Stimulated activated CD8-positive, alpha-beta memory T cell treated with anti-CD3 and anti-CD28 coated beads, Interleukin-7, amount 100 ng/mL, for 48 hours (primary cell): ENCODE measurements at regions not wholly inside any gene's neighbourhood (a gene's known extent, or its start where the extent isn't known, plus 50 kb on each side); places are given as distances from the start of the nearest gene placed in this dataset.

ENCODE experiments used
- DNase-seq, 2 donors: peaks; one replicate each; pipeline ENCODE4 v3.0.0-alpha.2; 2020; ENCODE audit warnings: low read depth in 1 of 2; ENCODE audit errors: extremely low read depth in 1 of 2

DNA sequence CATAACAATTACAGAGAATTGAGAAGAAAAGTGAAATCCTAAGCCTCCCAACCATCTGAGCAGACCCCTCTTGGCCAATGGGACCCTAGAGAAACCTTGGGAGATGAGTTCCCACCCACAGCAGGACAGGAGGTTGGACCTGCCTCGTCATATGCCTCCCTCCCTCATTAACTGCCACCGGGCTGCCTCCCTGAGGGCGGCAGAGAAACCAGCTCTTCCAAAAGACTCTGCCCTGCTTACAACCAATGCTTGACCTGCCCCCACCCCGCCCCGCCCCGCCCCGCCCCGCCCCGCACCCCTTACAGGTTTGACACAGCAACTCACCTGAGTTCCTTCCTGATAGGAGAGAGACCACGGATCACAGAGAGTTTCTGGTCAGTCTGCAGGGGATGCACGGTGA is 86.1 kb downstream of the ADRA2C start:
- DNase-seq: no peak

DNA sequence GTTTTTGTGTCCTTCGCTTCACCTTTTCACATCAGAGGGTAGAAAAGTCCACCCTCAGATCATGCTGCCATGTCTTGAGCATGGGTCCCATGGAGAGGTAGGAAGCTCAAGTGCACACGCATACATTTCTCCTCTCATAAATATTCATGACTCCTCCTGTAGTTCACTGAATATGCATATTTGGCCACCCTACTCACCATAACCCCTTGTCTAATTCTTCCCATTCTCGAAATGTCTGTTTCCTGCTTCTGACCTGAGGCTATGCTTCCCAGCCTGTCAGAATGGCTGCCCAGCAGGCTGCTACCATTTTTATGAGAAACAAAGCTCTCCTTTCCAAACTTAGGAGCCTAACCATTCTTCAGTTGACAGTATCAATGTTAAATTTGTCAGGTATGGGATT is 86.5 kb downstream of the ADRA2C start:
- no peak for DNase-seq

DNA sequence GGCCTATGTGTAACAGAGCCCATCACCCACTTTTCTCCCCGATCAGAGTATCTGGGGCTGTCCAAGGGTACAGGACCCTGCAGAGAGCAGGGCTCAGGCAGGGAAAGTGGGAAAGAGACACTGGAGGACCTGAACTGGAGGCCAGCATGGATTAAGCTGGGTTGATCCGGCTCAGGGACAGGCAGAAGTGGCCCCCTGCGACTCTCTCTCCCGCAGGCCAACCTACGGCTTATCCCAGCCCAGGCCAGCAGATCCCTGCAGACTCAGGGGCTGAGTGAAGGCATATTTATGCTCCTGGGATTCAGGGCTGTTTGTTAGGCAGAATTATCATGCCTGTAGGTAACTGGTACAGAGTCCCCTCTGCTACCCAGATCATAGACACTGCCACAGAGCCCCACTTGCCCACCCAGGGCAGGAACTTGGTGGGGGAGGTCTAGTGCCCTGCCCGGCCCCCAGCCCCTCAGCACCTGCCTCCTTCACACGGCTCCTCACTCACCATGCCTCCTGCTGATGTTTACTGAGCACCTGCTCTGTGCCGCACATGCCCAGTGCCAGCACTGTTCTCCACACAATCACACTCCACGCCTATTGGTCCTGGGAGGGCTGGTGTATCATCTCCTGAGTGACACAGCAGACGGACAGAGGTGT is 87.3 kb downstream of the ADRA2C start:
- no peak for DNase-seq

DNA sequence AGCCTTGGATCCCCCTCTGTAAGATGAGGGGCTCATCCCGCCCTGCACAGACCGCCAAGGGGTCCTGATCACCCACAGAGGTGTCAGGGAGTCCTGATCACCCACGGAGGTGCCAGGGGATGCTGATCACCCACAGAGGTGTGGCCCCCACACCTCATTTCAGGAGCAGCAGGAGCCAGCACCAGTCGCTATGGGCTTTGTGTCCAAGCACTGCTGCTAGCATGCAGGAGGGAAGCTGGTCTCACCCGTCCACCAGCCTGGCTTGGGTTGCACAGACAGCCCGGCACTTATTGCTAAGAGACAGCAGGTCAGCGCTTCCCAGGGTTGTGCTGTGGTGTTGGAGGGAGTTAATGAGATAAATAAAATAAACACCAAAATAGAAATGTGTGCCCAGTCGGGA is 88.5 kb downstream of the ADRA2C start:
- DNase-seq: no peak

DNA sequence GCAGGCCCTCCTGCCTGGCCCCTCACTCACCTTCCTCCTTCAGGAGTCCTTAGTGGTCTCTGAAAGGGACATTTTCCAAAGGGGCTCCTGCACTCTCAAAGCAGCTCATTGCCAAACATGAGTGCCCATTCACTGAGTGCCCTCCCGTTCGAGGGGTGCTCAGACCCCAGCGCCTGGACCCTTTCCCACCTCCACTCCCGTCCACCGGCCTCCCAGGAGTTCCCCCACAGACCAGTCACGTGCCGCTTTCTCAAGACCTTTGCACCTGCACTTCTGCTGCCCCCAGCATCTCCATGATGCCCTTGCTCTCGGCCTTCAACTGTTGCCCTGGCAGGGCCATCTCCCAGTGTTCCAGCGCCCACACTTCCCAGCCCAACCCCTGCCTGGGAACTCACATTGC is 89.5 kb downstream of the ADRA2C start:
- no peak for DNase-seq

DNA sequence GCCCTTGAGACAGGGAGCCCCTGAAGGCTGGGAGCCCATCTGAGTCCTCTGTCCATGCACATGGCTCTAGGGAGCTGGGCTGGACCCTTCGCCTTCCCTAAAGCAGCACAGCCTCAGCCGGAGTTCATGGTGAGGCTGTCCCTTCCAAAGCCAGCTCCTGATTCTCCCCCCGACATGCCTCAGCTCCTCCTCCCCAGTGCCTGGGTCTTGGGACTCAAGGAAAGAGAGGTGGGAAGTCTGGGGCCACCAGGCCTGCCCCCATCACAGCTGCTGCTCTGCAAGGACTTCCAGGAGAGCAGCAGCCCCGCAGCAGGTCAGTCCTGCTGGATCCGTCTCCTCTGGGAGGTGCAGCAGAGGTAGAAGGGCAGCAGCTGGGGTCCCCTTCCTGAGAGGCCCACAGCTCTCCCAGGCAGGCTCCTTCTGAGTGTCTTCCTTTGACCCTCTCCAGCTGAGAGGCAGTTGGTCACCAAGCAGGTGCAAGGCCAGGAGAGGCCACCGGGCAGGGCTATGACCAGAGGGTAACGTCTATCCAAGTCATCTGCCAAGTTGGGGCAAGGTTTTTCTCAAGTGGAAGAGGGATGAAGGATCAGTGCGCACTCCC is 90.5 kb downstream of the ADRA2C start:
- DNase-seq: no peak

DNA sequence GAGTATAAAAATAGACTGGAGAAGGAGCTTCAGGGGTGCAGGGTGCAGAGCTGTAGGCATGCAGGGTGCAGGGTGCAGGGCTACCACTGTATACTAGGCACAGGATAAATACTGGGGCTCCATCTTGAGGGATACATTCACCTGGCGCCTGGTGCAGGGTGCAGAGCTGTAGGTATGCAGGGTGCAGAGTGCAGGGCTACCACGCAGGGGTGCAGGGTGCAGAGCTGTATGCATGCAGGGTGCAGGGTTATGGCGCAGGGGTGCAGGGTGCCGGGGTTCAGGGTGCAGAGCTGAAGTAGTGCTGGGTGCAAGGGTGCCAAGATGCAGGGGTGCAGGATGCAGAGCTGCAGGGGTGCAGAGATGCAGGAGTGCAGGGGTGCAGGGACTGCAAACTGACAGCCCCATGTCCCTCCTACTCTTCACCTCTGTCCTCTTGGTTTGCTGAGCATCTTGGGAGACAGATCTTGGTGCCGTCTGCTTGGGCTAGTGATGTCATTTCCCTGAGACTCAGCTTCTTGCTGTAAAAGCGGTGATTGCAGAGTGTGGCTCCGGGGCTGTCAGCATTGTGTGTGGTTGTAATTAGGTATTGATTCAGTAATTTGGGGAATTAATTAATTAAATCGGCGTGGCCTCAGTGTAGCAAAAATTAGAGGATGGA is 91.2 kb downstream of the ADRA2C start:
- no peak for DNase-seq

DNA sequence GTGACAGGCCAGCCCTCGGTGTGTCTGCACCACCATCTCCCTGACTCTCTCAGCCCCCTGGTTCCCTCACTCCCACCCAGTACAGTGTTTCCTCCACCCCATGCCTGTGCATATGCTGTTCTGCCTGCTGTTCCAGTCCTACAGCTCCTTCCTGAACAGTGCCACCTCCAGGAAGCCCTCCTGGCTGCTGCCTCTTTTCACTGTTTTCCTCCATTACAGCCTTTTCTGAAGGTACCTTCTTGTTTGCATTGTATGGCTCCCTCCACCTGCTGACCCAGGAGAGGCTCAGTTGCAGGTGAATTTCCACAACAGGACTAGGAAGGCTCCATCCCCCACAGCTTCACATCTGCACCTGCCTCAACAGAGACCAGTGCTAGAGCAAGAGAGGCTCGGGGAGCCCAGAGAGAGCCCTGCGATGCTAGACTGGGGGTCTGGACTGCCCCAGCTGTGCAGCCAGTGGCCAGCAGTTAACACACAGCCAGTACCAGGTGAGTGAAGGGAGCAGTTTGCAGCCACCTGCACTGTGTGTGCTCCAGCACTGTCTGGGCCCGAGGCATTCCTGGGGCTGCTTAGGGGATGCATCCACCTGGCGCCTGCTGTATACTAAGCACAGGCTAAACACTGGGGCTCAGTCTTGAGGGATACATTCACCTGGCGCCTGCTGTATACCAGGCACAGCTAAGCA is 92.0 kb downstream of the ADRA2C start:
- no peak for DNase-seq

DNA sequence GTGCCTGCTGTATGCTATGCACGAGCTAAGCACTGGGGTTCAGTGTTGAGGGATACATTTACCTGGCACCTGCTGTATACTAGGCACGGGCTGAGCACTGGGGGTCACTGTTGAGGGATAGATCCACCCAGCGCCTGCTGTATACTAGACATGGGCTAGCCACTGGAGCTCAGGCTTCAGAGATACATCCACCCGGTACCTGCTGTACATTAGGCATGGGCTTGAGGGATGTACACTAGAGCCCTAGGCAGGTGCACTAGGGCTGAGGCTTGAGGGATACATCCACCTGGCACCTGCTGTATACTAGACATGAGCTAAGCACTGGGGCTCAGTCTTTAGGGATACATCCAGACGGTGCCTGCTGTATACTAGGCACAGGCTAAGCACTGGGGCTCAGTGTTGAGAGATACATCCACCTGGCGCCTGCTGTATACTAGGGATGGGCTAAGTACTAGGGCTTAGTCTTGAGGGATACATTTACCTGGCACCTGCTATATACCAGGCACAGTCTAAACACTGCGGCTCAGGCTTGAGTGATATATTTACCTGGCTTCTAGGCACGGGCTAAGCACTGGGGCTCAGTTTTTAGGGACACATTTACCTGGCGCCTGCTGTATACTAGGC is 92.7 kb downstream of the ADRA2C start:
- DNase-seq: no peak

DNA sequence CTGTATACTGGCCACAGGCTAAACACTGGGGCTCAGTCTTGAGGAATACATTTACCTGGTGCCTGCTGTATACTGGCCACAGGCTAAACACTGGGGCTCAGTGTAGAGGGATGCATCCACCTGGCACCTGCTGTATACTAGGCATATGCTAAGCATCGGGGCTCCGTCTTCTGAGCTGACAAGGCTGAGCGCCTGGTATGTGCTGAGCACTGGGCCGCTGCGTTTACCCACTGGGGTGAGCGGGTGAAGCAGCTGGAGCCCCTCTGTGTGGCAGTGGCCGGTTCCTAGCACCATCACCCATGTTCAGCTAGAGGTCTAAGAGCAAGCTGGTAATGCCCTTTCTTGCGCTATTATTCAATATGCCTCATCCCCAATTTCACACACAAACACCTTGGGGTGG is 93.4 kb downstream of the ADRA2C start:
- DNase-seq: no peak

DNA sequence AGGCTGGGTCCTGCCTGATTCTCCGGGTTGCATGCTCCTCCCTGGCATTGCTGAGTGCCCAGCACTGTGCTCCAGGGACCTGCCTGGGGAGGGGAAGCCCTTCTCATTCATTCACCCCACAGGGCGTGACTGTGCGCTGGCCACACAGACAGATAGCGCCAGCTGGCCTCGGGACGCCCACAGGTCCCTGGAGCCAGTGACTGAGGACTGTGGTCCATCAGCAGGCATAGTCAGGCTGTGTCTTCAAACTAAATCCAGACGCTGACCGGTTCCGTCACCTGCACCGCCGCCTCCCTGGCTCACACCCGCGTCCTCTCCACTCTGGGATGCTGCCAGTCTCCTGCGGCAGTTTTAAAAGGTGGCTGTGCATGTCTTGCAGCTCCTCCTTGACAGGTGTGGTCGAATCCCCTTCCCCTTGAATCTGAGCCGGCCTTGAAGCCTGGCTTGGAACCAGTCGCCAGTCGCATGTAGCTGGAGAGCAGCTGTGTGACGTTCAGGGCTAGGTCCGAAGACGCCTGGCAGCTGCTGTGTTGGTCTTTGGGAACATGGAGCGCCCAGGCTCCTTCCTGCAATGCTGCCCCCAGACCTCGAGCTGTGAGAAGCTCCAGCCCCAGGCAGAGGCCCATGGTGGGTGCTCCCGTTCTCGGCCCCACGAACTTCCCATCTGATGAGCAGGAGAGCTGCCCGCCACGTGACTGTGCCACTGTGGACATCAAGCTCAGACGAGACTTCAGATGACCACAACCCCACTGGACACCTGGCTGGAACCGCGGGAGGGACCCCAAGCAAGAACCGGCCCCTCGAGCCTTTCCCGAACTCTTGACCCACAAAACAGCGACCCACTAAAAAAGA is 94.1 kb downstream of the ADRA2C start:
- DNase-seq: no peak

DNA sequence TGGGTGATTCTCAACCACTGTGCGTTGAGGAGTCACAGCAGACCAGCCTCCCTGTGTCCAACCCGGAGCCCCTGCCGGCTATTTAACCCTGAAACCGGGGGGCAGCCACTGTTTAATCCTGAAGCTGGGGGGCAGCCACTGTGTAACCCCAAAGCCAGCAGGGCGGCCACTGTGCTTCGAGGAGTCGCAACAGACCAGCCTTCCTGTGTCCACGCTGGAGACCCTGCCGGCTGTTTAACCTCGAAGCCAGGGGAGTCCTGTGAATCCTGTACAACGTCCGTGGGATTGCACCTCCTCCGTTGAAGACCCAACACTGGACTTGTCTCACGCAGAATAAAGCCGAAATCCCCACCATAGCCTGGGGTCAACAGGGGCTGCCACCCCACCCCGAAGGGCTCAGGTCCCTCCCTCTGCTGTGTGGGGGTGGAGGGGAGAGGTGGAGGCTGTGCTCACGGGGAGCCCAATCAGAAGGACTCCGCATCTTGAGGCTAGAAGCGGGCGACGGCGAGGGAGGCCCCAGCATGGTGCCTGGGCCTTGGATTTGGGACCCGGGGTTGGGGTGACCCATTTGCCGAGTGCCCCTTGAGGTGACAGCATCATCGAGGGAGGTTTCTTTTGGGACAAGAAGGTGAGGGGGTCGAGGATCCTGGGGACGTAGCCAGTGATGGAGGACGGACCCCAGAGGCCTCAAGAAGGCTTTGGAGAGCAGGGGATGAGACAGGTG is 94.9 kb downstream of the ADRA2C start:
- no peak for DNase-seq

DNA sequence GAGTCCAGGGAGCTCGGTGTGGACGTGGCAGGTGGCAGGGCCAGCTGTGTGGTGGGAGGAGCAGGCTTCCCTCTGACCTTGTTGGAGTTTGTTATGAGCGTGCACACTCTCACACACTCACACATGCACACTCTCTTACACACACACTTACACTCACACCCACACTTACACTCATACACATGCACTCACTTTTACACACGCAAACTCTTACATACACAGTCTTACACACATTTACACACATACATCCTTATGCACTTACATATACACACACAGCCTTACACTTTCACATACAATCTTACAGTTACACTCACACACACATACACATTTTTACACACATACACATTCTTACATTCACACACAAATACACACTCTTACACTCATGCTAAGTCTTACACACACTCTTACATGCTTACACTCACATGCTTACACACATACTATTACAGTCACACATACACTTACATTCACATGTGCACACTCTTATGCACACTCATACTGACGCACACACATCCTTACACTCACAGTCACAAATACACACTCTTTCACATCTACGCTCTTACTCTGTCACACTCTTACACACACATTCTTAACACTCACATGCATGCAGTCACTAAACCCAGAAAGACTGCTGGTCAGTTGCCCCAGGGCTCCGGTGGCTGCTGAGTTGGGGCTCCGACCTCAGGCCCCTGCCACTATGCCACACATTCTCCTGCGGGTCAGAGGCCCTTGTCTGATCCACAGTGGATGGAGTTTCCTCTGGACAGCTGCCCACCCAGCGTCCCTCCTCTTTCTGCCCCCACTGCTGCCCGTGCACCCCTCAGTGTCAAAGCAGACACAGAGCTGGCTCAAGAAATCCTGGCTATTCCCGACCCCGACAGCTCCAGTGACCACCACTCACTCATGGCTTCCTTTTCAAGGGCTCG is 95.8 kb downstream of the ADRA2C start:
- no peak for DNase-seq

DNA sequence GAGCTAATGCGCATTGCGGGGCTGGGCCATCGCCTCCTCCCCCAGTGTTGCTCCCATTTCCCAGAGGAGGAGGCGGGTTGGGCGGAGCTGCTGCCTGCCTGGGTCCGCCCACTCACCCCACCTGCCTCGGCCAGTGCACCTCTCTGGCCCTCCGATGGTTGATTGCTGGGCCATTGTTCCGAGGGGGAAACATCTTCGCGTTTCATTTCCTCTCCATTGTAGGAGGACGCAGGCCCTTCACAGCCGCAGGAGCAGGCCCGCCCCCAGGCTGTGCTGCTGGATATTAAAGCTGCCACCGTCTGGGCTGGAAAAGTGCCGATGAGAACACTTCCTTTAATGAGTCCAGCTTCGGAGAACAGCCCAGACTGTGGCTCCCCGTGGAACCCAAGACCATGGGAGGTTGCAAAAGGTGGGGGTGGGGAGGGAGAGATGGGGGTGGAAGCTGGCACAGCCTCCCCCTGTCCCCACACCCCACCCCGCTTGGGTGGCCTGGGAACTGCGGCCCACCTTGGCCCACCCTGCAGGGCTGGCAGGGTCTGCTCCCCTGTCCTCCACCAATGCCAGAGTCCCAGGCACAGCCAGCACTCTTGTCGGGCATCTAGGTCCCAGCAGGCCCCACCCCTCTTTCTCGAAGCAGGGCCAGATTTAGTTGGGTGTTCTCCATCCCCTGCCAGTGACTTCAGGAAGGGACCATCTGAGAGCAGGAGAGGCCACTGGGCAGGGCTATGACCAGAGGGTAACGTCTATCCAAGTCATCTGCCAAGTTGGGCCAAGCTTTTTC is 96.6 kb downstream of the ADRA2C start:
- no peak for DNase-seq

DNA sequence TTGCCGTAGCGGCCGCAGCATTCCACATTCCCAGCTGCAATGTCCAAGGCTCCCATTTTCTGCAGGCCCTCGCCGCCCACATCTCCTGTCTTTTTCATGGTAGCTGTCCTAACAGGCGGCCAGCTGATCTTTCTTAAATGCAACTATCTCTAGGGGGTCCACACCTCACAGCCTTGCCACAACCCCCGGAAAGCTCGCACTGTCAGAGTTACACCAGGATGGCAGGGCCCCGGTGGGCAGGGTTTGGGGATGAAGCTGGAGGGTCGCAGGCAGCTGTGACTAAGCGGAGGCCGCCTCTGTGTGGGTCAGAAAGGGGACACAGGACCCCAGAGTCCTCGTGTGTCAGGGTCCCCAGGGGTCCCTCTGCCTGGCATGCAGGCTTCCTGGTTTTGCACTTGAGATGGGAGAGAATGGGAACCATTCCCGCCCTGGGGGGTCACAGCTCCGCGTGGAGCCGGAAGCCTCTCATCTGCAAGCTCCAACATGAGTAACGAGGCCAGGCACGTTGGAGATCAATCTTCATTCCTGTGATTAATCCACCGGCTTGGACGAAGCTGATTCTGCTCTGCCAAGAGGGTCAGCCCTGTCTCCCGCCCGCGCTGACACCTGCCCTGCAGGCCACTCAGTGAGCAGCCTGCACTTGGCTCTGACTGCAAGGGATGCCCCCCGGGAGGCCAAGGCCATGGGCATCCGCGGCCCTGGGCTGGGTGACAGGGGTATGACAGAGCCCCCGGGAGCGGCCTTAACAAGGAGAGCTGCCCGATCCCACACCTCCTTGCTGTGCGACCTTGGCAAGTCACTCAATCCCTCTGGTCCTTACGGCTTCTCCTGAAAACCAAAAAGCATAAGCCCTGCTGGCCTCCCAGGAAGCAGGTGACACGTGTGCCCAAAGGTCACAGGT is 97.9 kb downstream of the ADRA2C start:
- no peak for DNase-seq

DNA sequence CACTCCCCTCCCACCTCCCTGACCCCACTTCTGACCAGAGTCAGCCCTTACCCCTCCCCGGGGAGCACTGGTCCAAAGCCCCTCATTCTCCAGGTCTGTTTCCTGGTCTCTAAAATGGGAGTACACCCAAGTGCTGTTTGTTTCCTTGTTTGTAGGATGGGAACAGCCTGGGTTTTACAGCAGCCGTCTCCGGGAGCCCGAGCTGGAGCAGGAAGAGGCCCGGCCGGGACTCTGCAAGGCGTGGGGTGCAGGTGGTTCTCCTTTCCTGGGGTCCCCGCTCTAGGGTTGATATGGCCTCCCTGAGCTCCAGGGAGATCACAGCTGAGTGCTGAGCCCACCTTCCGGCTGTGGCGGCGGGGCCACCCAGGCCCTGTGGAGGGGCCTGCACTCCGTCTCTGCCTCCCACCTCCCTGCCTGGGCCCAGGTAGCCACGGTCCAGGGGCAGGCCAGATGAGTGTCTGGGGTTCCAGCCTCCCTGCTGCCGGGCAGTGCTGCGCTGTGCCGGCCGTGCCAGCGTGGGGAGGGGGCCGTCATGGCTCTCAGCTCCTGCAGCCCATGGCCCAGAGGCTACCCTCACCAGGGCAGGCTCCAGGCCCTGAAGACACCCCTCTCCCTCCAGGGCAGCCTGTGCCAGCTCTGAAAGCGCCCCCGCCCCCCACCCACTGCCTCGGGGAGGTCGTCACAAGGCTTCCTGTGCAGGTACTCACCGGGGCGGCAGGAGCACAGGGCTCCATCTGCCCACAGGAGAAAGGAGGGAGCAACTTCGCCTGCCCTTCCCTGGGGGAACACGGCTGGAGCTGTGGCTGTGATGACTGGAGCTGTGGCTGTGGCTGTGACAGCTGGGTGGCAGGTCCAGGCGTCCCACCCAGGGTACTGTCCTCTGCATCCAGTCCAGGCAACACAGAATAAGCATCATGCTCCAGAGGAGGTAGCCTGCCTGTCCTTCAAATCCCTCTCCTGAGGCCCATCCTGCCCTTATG is 98.8 kb downstream of the ADRA2C start:
- no peak for DNase-seq
